HFFc6 (cell line): ENCODE measurements at regions not wholly inside any gene's neighbourhood (a gene's known extent, or its start where the extent isn't known, plus 50 kb on each side); places are given as distances from the start of the nearest gene placed in this dataset.

ENCODE experiments used
- DNase-seq: peaks from one replicate; pipeline ENCODE4 v3.0.0-alpha.2; 2018
- H3K27ac Mint-ChIP-seq: 2 replicates; pipeline ENCODE4 v1.8.0; 2020; ENCODE audit warnings: mild to moderate bottlenecking, mixed read lengths
- H3K27me3 Mint-ChIP-seq: 2 replicates; pipeline ENCODE4 v1.8.0; 2021; ENCODE audit warnings: mild to moderate bottlenecking, moderate library complexity, mixed read lengths; ENCODE audit not compliant: insufficient read depth
- H3K36me3 Mint-ChIP-seq: 2 replicates; pipeline ENCODE4 v1.8.0; 2021; ENCODE audit warnings: low read depth, mixed read lengths
- H3K4me1 Mint-ChIP-seq: 2 replicates; pipeline ENCODE4 v1.8.0; 2020; ENCODE audit warnings: low read depth, mixed read lengths
- H3K4me3 Mint-ChIP-seq: 2 replicates; pipeline ENCODE4 v1.8.0; 2020; ENCODE audit warnings: mild to moderate bottlenecking, moderate library complexity, mixed read lengths
- H3K9me3 Mint-ChIP-seq: 2 replicates; pipeline ENCODE4 v1.8.0; 2020; ENCODE audit warnings: mild to moderate bottlenecking, mixed read lengths
- CTCF ChIP-seq: fragments of 200-600 bp; sonication (generic); IDR thresholded peaks from 2 replicates; pipeline ENCODE4 v1.5.0; 2021; ENCODE audit warnings: antibody characterized with exemption, mild to moderate bottlenecking

- TF ChIP-seq CTCF: no peak
- Mint-ChIP-seq H3K4me1 (no peaks in the 10 kb centered on the region), H3K27me3 (no peaks in the 10 kb centered on the region; the same call in 1 of the 2 replicates), H3K9me3 (peaks cover 63% of the 10 kb centered on the region), H3K36me3 (peaks cover 4% of the 10 kb centered on the region; the same call in 1 of the 2 replicates), H3K4me3 (no peak overlapping the region), H3K27ac (no peak overlapping the region)
- no peak for DNase-seq
These were observed 189.0 kb downstream of the ZNF621 start for GRCh38 chr3:40713795-40714194.

GRCh38 chr3:40714771-40715345, 190.1 kb downstream of the ZNF621 start:
- Mint-ChIP-seq H3K27me3 (no peaks in the 10 kb centered on the region; the same call in 1 of the 2 replicates), H3K4me3 (no peak overlapping the region), H3K9me3 (peaks cover 61% of the 10 kb centered on the region), H3K27ac (no peak overlapping the region), H3K36me3 (peaks cover 4% of the 10 kb centered on the region; the same call in 1 of the 2 replicates), H3K4me1 (no peaks in the 10 kb centered on the region)
- no peak for TF ChIP-seq CTCF
- DNase-seq: no peak

- Mint-ChIP-seq H3K27me3 (no peaks in the 10 kb centered on the region; the same call in 1 of the 2 replicates), H3K9me3 (peaks cover 68% of the 10 kb centered on the region), H3K36me3 (peaks cover 4% of the 10 kb centered on the region; the same call in 1 of the 2 replicates), H3K4me3 (no peak overlapping the region), H3K27ac (no peak overlapping the region), H3K4me1 (no peaks in the 10 kb centered on the region)
- DNase-seq: no peak
- TF ChIP-seq CTCF: no peak
These were observed 190.8 kb downstream of the ZNF621 start for GRCh38 chr3:40715551-40715950.

- no peak overlapping the region for H3K4me3 Mint-ChIP-seq
- no peaks in the 10 kb centered on the region for H3K4me1 Mint-ChIP-seq
- DNase-seq: no peak
- no peaks in the 10 kb centered on the region; the same call in 1 of the 2 replicates for H3K27me3 Mint-ChIP-seq
- peaks cover 64% of the 10 kb centered on the region for H3K9me3 Mint-ChIP-seq
- no peak overlapping the region for H3K27ac Mint-ChIP-seq
- no peak for TF ChIP-seq CTCF
- H3K36me3 Mint-ChIP-seq: peaks cover 4% of the 10 kb centered on the region; the same call in 1 of the 2 replicates
These were observed 192.7 kb downstream of the ZNF621 start for GRCh38 chr3:40717471-40717870.

GRCh38 chr3:40718209-40718608, 193.4 kb downstream of the ZNF621 start:
- DNase-seq: no peak
- H3K4me1 Mint-ChIP-seq: no peaks in the 10 kb centered on the region
- H3K27me3 Mint-ChIP-seq: no peaks in the 10 kb centered on the region; the same call in 1 of the 2 replicates
- no peak overlapping the region for H3K27ac Mint-ChIP-seq
- H3K4me3 Mint-ChIP-seq: no peak overlapping the region
- H3K36me3 Mint-ChIP-seq: peaks cover 4% of the 10 kb centered on the region; the same call in 1 of the 2 replicates
- peaks cover 61% of the 10 kb centered on the region for H3K9me3 Mint-ChIP-seq
- TF ChIP-seq CTCF: no peak
